ENCODE measurements at regions not wholly inside any gene's neighbourhood (a gene's known extent, or its start where the extent isn't known, plus 50 kb on each side); places are given as distances from the start of the nearest gene placed in this dataset.

DNA sequence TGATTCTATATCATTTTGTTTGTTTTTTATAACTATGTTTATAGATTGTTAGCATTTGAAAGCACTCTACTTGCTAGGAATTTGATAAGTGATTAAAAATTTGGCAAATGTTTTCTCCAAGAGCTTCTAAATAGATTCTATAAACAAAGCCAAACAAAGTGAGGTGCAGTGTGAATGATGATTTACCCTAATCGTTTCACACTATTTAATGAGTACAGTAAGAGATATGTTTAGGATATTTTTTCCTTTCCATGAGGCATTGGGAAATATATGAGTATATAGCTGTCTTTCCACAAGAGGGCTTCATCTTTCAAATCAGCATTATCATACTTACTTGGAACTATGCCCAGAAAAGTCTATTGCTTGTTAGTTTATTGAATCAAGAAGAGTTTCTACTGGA is 277.0 kb upstream of the BRINP3 start:
- Histone ChIP-seq H3K79me1 (ENCODE audit: insufficient read depth, low read depth, low read length, poor library complexity, severe bottlenecking) (no peaks in the 10 kb centered on the region), H2BK20ac (ENCODE audit: low read depth, low read length, poor library complexity, severe bottlenecking) (no peak overlapping the region), H4K8ac (replicated peaks; ENCODE audit: insufficient read length, low read depth, low read length) (no peak overlapping the region), H3K79me2 (ENCODE audit: insufficient read depth, low read length) (no peaks in the 10 kb centered on the region), H2BK12ac (ENCODE audit: insufficient read length, low read depth, low read length) (no peak overlapping the region), H3K9me3 (ENCODE audit: control insufficient read depth, low read depth, low read length) (no peaks in the 10 kb centered on the region), H2AK5ac (ENCODE audit: insufficient read length, low read length) (no peak overlapping the region), H3K27me3 (ENCODE audit: insufficient read depth, low read length) (no peaks in the 10 kb centered on the region), H3K23me2 (ENCODE audit: insufficient read length, low read depth, low read length, poor library complexity, severe bottlenecking) (no peaks in the 10 kb centered on the region), H3K56ac (ENCODE audit: insufficient read length, low read depth, low read length) (no peak overlapping the region), H3K4me2 (ENCODE audit: insufficient read depth, insufficient read length, low read length) (no peak overlapping the region), H2BK5ac (ENCODE audit: insufficient read length, low read length) (no peak overlapping the region), H3K4me1 (ENCODE audit: insufficient read depth, low read length) (no peaks in the 10 kb centered on the region), H3K14ac (ENCODE audit: insufficient read depth, low read length) (no peak overlapping the region), H3K18ac (ENCODE audit: insufficient read length, low read depth, low read length) (no peak overlapping the region), H3K27ac (ENCODE audit: insufficient read length, low read depth, low read length) (no peak overlapping the region), H3K23ac (ENCODE audit: insufficient read length, low read depth, low read length) (no peak overlapping the region), H4K5ac (ENCODE audit: insufficient read length, low read depth, low read length) (no peak overlapping the region), H2BK15ac (ENCODE audit: low read depth, low read length) (no peak overlapping the region), H2AFZ (ENCODE audit: low read length) (no peak overlapping the region), H4K91ac (ENCODE audit: insufficient read length, low read depth, low read length) (no peak overlapping the region), H3K4ac (ENCODE audit: low read depth, low read length) (no peak overlapping the region), H3K9ac (ENCODE audit: extremely low read depth, insufficient read length, low read length) (no peak overlapping the region), H4K20me1 (ENCODE audit: control insufficient read depth, insufficient read depth, insufficient read length) (no peaks in the 10 kb centered on the region), H2BK120ac (ENCODE audit: low read depth, low read length, poor library complexity, severe bottlenecking) (no peak overlapping the region), H3T11ph (ENCODE audit: low read length) (no peak overlapping the region)
- DNase-seq = no peak
- Mint-ChIP-seq H3K9me3 (no peaks in the 10 kb centered on the region), H3K4me1 (no peaks in the 10 kb centered on the region), H3K36me3 (ENCODE audit: insufficient read depth in 1 of 3, low read depth in 3 of 3) (no peaks in the 10 kb centered on the region), H3K27me3 (ENCODE audit: low read depth) (no peaks in the 10 kb centered on the region; the same call in 1 of the 2 replicates), H3K4me3 (no peak overlapping the region), H3K27ac (no peak overlapping the region)
- TF ChIP-seq CTCF (conservative IDR thresholded peaks at IDR 0.05) = no peak
- WGBS (ENCODE audit: extremely low coverage, insufficient read length, low lambda C conversion rate) = no CpG with 5 or more reads among the region's 1 CpG
